NB4 (cell line): ENCODE measurements at regions not wholly inside any gene's neighbourhood (a gene's known extent, or its start where the extent isn't known, plus 50 kb on each side); places are given as distances from the start of the nearest gene placed in this dataset.

ENCODE experiments used
- DNase-seq: peaks from one replicate; pipeline ENCODE4 v3.0.0; 2010; ENCODE audit warnings: low read depth
- H3K4me3 ChIP-seq: one replicate; pipeline ENCODE4 v1.5.1; 2011; ENCODE audit warnings: mild to moderate bottlenecking, low read depth, low read length, moderate library complexity
- CTCF ChIP-seq: IDR thresholded peaks from one replicate; pipeline ENCODE4 v1.5.1; 2012; ENCODE audit warnings: low read depth, low read length
- MAX ChIP-seq: IDR thresholded peaks from 2 replicates; pipeline ENCODE4 v1.6.1; 2011; ENCODE audit warnings: low read depth, low read length
- MYC ChIP-seq: IDR thresholded peaks from 2 replicates; pipeline ENCODE4 v1.6.1; 2011; ENCODE audit warnings: low read depth, low read length
- POLR2A ChIP-seq: IDR thresholded peaks from 2 replicates; pipeline ENCODE4 v1.6.1; 2011; ENCODE audit warnings: mild to moderate bottlenecking; ENCODE audit not compliant: insufficient read length; ENCODE audit errors: extremely low read depth

GRCh38 chr13:44232774-44233173 lies 140.8 kb upstream of the SERP2 start:
- no peak for DNase-seq
- TF ChIP-seq CTCF (no peak), POLR2A (no peak), MYC (no peak), MAX (no peak)
- H3K4me3 ChIP-seq: no peak overlapping the region

GRCh38 chr13:44234566-44234965 lies 139.1 kb upstream of the SERP2 start:
- DNase-seq: no peak
- TF ChIP-seq POLR2A: no peak
- TF ChIP-seq MAX: no peak
- TF ChIP-seq CTCF: no peak
- TF ChIP-seq MYC: no peak
- no peak overlapping the region for H3K4me3 ChIP-seq

GRCh38 chr13:44236370-44236769 lies 137.3 kb upstream of the SERP2 start:
- no peak overlapping the region for H3K4me3 ChIP-seq
- no peak for DNase-seq
- TF ChIP-seq CTCF (no peak), POLR2A (no peak), MYC (no peak), MAX (no peak)

GRCh38 chr13:44236801-44237207 lies 136.8 kb upstream of the SERP2 start:
- no peak overlapping the region for H3K4me3 ChIP-seq
- no peak for DNase-seq
- TF ChIP-seq CTCF (no peak), POLR2A (no peak), MAX (no peak), MYC (no peak)

GRCh38 chr13:44237276-44237767 lies 136.3 kb upstream of the SERP2 start:
- peak; percentile 55 for DNase-seq
- no peak overlapping the region for H3K4me3 ChIP-seq
- TF ChIP-seq MAX (no peak), MYC (no peak; the same call in 1 of the 2 replicates), CTCF (no peak), POLR2A (no peak)

GRCh38 chr13:44237881-44238421 lies 135.7 kb upstream of the SERP2 start:
- H3K4me3 ChIP-seq: no peak overlapping the region
- no peak for DNase-seq
- TF ChIP-seq MAX: no peak
- no peak for TF ChIP-seq POLR2A
- TF ChIP-seq CTCF: no peak
- no peak for TF ChIP-seq MYC
